Activated CD8-positive, alpha-beta memory T cell treated with anti-CD3 and anti-CD28 coated beads, Interleukin-2, amount 50 U/mL, for 24 hours (primary cell): ENCODE measurements at regions not wholly inside any gene's neighbourhood (a gene's known extent, or its start where the extent isn't known, plus 50 kb on each side); places are given as distances from the start of the nearest gene placed in this dataset.

Experiments used
- DNase-seq: peaks from one replicate; pipeline ENCODE4 v3.0.0-alpha.2; 2020; ENCODE audit errors: extremely low read depth

DNA sequence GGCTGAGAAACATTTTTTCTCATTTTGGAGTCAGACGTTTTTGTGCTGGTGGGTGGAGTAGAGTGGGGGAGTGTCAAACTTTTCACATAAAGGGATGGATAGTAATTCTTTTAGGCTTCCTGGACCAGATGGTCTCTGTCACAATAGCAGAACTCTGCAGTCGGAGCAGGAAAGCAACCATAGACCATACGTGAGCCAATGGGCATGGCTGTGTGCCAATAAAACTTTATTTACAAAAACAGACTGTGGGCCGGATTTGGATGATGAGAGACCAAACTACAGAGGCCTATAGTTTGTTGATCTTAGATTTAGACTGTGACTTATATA lies 70.8 kb upstream of the SLC22A23 start:
- DNase-seq: no peak

DNA sequence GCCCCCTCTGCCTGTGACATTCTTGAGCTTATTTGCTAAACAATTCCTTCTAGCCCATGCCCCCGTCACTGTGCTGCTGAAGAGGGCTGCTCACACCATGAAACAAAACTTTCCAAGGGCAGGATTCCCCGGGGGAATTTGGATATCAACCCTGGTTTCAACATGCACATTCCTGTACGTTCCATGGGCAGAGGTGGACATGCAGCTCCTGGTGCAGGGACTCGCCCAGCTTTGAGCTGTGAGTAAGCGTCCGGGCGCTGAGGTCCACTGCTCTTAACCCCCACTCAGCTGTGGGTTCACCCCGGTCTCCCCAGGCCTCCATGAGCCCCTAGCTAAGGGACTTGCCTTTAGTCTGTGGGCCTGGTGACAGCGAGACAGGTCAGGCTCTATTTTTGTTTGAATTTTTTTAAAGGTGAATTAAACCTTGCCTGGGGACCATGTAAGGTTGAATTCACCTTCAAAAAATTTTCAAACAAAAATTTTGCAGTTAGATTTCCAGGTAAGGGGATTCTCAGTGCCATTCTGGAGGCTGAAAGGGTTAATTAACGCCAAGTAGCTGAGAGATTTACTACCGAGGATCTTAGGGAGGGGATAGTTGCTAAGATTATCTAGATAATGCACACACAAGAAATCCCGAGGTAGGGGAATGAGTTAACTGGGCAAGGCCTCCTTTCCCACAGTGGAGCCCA lies 70.3 kb upstream of the SLC22A23 start:
- DNase-seq: no peak

DNA sequence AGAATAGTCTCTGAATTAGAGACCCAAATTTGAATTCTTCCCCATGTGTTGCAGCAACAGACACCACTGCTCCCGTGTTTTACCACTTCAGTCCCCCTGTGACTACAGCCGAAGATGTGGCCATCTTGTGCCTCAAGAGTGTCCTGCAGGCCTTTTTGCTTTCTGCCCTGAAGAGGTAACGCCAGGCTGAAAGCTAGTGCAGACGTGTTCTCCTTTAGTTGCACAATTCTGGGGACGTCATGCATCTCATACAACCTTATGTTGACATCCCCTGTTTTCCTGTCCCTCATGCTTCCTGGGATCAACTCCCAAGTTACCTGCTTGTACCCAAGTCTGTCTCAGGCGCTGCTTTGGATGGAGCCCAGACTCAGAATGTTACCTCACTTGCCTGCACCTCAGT lies 69.1 kb upstream of the SLC22A23 start:
- no peak for DNase-seq

DNA sequence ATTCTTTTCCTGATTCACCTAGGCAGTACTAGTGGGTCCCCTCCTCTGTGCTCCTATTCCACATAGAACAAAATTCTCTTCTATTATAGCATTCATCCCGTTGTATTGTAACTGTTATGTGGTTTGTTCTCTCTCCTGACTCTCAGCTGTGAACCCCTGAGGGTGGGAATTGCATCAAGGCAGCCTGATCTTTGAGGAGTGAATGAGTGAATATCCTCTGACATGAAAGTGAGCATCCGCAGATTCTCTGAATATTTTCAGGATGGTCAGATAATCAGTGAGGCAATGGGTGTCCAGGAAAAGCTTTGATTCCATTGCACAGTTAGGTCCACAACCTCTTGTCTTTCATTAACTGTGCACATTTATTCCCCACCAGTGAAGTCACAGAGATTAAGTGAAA lies 67.6 kb upstream of the SLC22A23 start:
- DNase-seq: no peak

DNA sequence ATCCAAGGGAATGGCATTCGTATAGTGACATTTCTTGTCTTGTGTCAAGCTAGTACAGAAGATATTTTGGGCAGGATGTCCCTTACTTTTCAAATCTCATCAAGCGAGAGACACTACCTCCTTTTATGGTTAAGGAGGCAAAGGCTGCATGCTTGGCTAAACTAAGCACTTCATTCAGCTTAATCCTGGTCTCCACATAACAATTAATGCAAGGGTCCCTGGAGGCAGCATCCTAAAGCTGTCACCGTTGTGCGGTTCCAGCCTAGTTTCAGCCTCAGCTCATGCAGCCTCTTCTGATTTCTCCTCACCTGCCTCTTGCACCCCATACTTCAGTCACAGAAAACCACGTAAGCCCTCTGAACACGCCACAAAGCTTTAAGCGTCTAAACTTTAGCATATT lies 67.1 kb upstream of the SLC22A23 start:
- DNase-seq: no peak

DNA sequence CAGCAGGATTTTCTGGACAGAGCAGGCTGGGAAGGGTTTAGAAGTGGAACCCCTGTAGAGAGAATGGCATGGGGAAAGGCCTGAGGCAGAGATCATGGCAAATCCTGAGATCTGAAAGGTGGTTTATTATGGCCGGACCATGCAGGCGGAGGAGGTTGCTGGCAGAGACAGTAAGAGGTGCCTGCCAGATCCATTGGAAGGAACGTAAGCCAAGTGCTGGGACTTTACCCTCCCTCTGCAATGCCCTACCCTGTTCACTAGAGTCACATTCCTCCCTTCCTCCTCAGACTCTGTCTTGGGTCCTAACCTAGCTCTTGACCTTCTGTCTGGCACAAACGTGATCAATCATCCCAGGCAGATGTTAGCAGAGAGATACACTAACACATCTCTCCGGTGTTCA lies 66.4 kb upstream of the SLC22A23 start:
- no peak for DNase-seq

DNA sequence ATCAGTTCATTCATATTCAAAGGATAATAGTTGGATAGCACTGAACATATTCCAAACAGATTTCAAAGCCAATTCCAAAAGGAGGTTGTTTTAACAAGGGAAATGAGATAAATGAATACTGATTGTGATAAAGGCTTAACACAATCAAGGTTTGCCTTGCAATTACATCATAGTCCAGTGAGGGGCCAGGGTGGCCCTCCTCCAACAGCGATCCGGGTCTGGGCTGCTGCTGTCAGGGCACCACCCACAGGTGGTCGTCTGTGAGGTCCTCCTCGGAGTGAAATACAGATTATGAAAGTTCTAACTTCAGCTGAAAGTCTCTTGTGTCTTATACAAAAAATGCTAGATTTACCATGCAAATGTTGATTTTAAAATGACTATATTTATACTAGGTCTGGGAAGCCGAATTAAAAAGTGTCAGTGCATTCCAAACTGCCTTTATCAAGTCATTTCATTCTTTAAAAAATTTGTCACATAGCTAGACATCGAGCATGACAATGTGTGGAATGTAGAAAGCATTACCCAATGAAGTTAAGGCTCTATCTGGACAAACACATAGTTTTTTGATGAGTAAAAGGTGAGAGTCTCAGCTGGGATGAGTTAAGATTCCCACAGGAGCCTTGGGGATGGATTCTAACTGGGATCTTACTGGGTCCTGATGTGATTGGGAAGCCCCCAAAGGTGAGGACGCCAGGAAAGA lies 65.9 kb upstream of the SLC22A23 start:
- DNase-seq: no peak

DNA sequence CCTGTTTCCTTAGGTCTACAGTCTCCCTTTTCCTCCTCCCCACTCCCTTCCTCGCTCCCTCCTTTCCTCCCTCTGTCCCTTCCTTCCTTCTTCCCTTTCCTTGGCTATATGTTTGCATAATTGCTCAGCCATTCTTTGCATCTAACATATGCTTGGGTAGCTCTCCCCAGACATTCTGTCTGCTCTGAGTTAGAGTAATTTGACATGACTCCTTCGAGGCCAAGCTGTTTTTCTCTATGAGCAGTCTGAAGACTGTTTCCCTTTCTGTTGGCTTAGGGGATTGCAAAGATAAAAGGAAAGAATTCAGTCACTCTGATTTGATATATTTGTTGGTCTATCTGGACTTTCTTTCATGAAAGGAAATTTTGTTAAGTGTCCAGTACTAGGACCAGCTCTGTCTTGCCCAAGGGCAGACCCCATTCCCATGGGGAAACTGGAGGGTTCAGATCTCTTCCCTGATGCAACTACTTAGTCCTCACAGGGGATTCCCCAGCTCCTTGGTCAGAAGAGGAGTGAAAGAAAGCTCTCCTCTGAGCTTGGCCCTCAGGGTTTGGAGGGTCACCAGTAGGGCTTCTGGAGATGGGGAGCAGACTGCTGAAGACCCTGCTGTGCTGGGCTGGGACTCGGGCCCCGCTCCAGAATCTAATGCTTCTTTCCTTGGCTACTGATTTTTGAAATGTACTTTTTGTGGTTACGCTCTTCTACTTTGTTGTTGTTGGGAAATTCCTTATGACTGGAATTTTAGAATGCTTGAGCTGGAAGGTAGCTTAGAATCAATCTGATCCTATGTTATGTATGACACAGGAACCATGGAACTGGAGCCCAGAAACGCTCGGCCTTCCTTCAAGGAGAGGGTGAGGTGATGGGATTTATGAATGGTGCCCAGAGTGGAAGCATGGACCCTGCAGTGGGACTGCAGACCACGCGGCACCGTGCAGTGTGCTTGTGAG lies 63.7 kb upstream of the SLC22A23 start:
- DNase-seq: no peak

DNA sequence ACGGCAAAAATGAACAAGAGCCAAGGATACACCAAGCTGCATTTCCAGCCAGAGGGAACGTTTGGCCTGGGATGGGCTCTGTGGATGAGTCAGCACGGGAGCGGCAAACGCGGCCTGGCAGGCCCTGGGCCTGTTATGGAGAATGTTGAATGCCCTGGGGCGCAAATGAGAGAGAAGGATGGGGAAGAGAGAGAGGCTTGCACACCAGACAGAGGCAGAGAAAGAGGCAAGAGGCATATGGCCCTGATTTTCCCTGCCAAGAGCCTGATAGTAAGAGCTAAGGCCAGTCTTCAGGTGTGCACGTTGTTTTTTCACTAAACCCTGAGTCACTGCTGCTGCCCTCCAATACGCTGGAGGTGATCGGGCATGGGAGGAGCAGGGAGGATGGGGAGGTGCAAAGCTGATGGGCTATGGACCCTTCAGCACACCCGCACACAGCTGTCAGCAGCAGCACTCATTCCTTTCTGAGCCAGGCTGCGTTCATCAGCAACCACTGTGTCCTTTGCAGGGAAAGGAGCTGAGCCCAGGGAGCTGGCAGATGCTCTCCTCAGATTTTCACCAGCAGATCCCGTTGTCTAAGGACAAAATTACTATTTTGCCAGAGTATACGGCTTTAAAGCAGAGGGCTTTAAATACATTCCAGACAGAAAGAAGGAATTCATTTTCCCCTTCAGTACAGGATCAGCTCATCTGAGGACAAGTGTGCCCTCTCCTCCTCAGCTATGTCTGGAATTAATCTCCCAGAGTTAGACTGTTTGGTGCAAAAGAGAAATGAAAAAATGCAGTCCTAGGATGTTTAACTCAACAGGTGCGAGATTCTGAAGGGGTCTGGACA lies 61.7 kb upstream of the SLC22A23 start:
- no peak for DNase-seq

DNA sequence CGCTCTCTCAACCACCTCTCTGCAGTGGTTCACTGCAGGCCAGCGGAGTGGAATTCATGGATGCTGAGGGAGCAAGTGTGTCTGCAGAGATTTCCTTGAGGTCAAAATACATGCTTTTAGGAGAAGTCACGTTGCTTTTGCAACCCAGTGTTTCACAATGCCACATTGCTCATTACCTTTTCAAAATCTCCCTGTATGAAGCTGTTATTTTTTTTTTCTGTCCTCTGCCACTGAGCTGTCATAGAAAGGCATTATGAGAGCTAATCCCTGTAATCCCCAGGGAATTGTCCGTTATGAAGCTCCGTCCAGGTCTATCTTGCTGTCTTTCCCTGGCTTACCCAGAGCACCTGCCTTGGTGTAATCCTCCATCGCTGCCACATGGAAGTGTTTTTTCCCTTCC lies 60.5 kb upstream of the SLC22A23 start:
- no peak for DNase-seq

DNA sequence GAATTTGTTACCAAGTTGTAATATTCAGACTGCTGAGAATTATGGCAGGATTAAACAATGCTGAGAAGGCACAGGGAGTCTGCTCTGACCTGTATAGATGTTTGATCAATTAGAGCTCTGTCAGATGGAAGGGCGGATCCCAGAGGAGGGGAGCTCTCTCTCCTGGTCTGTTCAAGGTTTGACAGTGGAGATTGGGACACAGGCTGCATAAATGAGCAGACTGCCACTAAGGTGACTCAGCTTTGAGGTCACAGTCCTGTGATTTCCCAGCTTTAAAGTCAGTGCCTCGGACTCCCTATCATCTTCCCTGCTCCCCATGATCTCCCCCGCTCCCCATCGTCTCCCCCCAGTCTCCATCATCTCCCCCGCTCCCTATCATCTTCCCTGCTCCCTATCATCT lies 59.2 kb upstream of the SLC22A23 start:
- no peak for DNase-seq

DNA sequence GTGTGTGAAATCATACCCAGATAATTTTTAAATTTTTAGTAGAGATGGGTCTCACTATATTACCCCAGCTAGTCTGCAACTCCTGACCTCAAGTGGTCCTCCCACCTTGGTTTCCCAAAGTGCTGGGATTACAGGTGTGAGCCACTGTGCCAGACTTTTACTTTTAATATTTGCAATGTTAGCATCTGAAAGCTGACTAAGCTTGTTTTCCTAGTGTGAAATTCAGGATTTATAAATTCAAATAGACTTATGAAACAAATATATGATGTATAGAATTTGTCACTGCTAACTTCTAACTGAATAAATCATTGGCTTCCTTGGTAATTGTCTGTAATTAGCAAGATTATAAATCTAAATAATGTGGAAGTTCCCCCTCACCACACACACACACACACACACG lies 58.8 kb upstream of the SLC22A23 start:
- no peak for DNase-seq

DNA sequence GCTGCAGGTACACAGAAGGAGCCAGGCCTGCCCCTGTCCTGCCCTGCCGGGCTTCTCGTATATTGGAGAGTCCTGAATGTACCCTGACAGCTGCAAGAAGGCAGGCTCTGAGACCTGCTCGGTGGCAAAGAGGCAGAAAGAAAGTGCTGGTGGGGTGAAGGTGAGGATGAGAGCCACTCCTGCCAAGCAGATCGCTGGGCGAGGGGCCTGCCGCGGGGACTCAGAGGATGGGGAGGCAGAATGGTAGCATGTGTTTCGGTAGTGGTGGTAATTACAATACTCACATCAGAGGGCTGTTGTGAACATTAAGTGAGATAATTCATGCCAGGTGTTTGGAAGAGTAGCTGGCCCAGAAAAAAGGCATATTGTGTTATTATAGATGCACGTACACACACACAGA lies 56.6 kb upstream of the SLC22A23 start:
- DNase-seq: no peak

DNA sequence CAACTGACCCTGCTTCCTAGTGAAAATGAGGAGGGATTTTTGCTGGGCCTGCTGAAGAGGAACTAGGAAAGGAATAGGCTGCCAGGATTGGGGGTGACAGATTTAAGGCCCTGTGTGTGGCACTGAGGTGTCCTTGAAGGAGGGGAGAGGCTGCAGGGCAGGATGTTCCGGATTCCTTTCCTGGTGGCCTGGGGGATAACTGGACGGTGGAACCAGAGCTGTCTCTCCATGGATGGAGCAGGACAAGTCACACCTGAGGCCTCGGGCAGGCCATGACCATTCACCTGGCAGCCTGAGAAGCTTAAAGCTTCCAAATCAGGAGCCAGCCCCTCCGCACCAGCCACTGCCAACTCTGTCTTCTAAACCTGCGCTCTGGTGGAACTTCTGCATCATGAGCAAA lies 56.0 kb upstream of the SLC22A23 start:
- DNase-seq: no peak

DNA sequence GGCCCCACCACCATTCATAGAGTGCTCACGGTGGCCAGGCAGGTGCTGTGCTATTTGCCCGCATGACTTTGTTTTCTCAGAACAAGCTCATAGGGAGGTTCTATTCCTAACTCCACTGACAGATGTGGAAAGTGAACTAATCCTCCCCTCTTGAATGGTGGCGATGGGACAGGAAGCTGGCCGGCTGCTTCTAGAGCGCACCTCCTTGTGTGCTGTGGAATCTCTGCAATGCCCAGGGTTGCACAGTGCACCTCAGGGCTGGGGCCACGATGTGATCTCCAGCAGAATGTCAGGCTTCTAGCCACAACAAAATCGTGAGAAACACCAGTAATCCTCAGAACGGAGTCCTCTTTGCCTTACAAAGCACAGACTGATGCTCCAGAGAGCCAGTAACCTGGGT lies 53.8 kb upstream of the SLC22A23 start:
- no peak for DNase-seq

DNA sequence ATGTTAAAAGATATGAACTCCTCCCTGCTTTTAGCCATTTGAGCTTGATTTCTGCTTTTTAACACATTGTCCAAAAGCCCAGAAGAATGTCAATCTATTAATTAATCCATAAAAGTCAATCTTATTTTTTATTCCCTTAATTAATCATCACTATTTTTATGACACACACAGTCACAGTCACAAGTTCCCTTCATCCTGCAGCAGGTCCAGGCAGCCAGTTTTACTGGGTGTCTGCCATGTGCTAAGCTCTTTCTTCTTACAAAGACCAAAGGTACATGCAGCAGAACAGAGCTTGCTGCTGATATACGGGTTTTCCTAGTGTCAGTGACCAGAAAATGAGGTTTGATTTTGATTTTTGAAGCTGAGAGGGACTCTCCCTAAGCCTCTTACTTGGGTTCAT lies 53.3 kb upstream of the SLC22A23 start:
- no peak for DNase-seq

DNA sequence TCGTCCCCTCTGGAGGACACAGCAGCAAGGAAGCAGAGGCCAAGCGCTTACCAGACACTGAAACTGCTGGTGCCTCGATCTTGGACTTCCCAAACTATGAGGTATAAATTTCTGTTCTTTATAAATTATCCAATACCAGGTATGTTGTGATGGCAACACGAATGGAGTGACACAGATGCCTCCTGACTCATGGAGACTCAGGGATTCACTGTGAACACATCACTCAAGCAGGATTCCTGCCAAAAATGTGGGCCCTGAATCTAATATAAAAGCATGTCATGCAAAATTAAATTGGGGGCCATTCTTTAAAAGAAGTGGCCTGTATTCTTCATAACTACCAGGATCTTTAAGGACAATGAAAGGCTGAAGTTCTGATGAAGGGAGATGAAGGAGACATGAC lies 52.5 kb upstream of the SLC22A23 start:
- no peak for DNase-seq

DNA sequence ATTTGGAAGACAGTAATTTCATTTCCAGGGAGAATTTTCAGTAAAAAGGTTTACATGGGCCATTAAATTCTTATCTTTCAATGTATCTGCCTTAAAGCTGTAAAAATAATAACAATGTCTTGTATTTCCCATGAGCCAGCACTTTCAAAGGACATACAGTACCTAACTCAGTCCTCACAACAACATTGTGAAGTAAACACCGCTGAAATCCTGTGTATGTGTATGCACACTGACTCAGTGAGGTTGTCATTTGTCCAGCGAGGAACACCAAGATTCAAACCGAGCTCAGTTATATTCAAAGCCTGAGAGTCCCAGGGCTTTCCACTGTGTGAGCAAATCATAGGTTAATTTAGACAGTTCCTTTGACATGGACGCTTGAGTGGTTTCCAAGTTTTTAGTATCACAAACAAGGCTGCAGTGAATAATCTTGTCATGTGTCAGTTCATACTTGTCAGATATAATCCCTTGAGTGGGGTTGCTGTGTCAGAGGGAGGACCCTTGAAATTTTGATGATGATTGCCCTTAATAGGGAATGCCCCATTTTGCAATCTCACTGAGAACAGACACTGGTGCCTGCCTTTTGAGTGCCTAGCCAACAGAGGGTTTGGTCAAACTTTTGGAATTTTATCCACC lies 50.0 kb upstream of the SLC22A23 start:
- DNase-seq: no peak
